Neural cell (in vitro differentiated cells): ENCODE measurements at regions not wholly inside any gene's neighbourhood (a gene's known extent, or its start where the extent isn't known, plus 50 kb on each side); places are given as distances from the start of the nearest gene placed in this dataset.

Experiments used
- H2AFZ ChIP-seq: fragments of 200-600, 300-800 bp; sonication (generic), shearing (Covaris generic); 2 replicates; pipeline ENCODE4 v1.6.0; 2014; ENCODE audit warnings: low read depth, mild to moderate bottlenecking, antibody characterized with exemption, low read length, moderate library complexity
- H3F3A ChIP-seq: fragments of 200-600 bp; shearing (Covaris generic); 2 replicates; pipeline ENCODE4 v1.6.1; 2016; ENCODE audit warnings: mild to moderate bottlenecking, moderate library complexity, mixed read lengths, antibody characterized with exemption, low read length; ENCODE audit not compliant: insufficient read depth, poor library complexity, severe bottlenecking
- H3K27ac ChIP-seq: fragments of 200-600, 300-800 bp; sonication (generic), shearing (Covaris generic); 2 replicates; pipeline ENCODE4 v1.5.1; 2014; ENCODE audit warnings: mild to moderate bottlenecking, low read length, moderate library complexity
- H3K27me3 ChIP-seq: fragments of 300-800, 200-600 bp; sonication (generic), shearing (Covaris generic); 2 replicates; pipeline ENCODE4 v1.6.0; 2014; ENCODE audit warnings: mild to moderate bottlenecking, low read depth, low read length, moderate library complexity; ENCODE audit not compliant: insufficient read depth
- H3K36me3 ChIP-seq: fragments of 300-800, 200-600 bp; sonication (generic), shearing (Covaris generic); 2 replicates; pipeline ENCODE4 v1.5.1; 2014; ENCODE audit warnings: mild to moderate bottlenecking, antibody characterized with exemption, low read length, moderate library complexity; ENCODE audit not compliant: insufficient read depth
- H3K4me2 ChIP-seq: fragments of 300-800, 200-600 bp; sonication (generic), shearing (Covaris generic); 2 replicates; pipeline ENCODE4 v1.6.0; 2014; ENCODE audit warnings: mild to moderate bottlenecking, low read length
- H3K4me3 ChIP-seq: fragments of 300-800, 200-600 bp; sonication (generic), shearing (Covaris generic); 2 replicates; pipeline ENCODE4 v1.5.1; 2014; ENCODE audit warnings: mild to moderate bottlenecking, low read length, moderate library complexity
- H3K79me2 ChIP-seq: fragments of 200-600 bp; shearing (Covaris generic); replicated peaks from 2 replicates; pipeline ENCODE4 v1.6.0; 2014; ENCODE audit warnings: mild to moderate bottlenecking, low read length, moderate library complexity; ENCODE audit not compliant: insufficient read depth
- H3K9ac ChIP-seq: fragments of 300-800, 200-600 bp; sonication (generic), shearing (Covaris generic); 2 replicates; pipeline ENCODE4 v1.6.1; 2016; ENCODE audit warnings: mild to moderate bottlenecking, low read length, mixed read lengths
- H3K9me2 ChIP-seq: fragments of 200-600 bp; shearing (Covaris generic); 2 replicates; pipeline ENCODE4 v1.6.1; 2016; ENCODE audit warnings: mild to moderate bottlenecking, low read length, mixed read lengths; ENCODE audit not compliant: insufficient read depth
- H3K9me3 ChIP-seq: fragments of 200-600, 300-800 bp; sonication (generic), shearing (Covaris generic); 2 replicates; pipeline ENCODE4 v1.6.1; 2016; ENCODE audit warnings: mild to moderate bottlenecking, mixed run types, low read length, moderate library complexity, mixed read lengths
- H4K20me1 ChIP-seq: fragments of 200-600 bp; shearing (Covaris generic); 2 replicates; pipeline ENCODE4 v1.6.1; 2016; ENCODE audit warnings: mild to moderate bottlenecking, mixed run types; ENCODE audit not compliant: insufficient read depth
- CTCF ChIP-seq: fragments of 450-650 bp; IDR thresholded peaks from 2 replicates; pipeline ENCODE4 v1.5.1; 2014; ENCODE audit warnings: antibody characterized with exemption, mild to moderate bottlenecking, moderate library complexity; ENCODE audit not compliant: poor library complexity, severe bottlenecking
- EP300 ChIP-seq: fragments of 450-650 bp; conservative IDR thresholded peaks from 2 replicates; pipeline ENCODE4 v1.6.1; 2014; ENCODE audit warnings: antibody characterized with exemption, mild to moderate bottlenecking, moderate library complexity; ENCODE audit not compliant: poor library complexity, severe bottlenecking
- EZH2 ChIP-seq: fragments of 200-600, 300-800 bp; shearing (Covaris generic), sonication (generic); IDR thresholded peaks from 2 replicates; pipeline ENCODE4 v1.6.1; 2014; ENCODE audit warnings: antibody characterized with exemption, low read length, borderline replicate concordance, mild to moderate bottlenecking; ENCODE audit not compliant: insufficient read depth, poor library complexity, severe bottlenecking
- MXI1 ChIP-seq: fragments of 450-650 bp; conservative IDR thresholded peaks from 2 replicates; pipeline ENCODE4 v1.6.1; 2014; ENCODE audit warnings: antibody characterized with exemption, mild to moderate bottlenecking; ENCODE audit not compliant: poor library complexity, severe bottlenecking
- POLR2AphosphoS5 ChIP-seq: IDR thresholded peaks from 2 replicates; pipeline ENCODE4 v1.6.1; 2012
- RAD21 ChIP-seq: fragments of 450-650 bp; conservative IDR thresholded peaks from 2 replicates; pipeline ENCODE4 v1.6.1; 2014; ENCODE audit warnings: antibody characterized with exemption, mild to moderate bottlenecking, moderate library complexity
- SMC3 ChIP-seq: fragments of 450-650 bp; conservative IDR thresholded peaks from 2 replicates; pipeline ENCODE4 v1.6.1; 2014; ENCODE audit warnings: antibody characterized with exemption, mild to moderate bottlenecking, moderate library complexity; ENCODE audit not compliant: poor library complexity
- TAF1 ChIP-seq: IDR thresholded peaks from 2 replicates; pipeline ENCODE4 v1.6.1; 2012; ENCODE audit warnings: low read depth
- TF ChIP-seq, protein P1 (sequence below): IDR thresholded peaks from 2 replicates; pipeline ENCODE4 v1.6.1; 2012; ENCODE audit warnings: borderline replicate concordance

DNA sequence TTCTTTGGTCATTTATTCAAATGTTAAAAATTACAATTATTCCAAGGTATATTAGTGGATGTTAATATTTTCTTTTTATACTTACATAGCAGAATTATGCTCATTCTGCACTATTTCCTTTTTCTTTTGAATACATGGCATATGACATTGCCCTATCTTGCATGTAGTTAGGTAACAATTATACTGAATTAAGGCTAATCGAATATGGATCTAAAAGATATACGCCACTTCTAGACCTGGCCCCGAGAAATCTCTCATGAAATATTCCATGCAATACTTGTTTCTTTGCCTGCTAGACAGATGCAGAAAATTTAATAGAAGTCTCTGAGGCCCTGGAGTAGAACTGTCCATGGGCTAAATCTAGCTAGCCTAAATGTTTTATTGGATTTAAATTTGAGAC, 493.4 kb downstream of the OTOL1 start:
- Histone ChIP-seq H3K9ac (no peak overlapping the region), H3K4me2 (no peak overlapping the region), H2AFZ (no peak overlapping the region), H3K4me3 (no peak overlapping the region), H3K79me2 (no peaks in the 10 kb centered on the region), H3K36me3 (no peaks in the 10 kb centered on the region), H3F3A (no peaks in the 10 kb centered on the region), H4K20me1 (no peaks in the 10 kb centered on the region), H3K9me2 (no peaks in the 10 kb centered on the region), H3K9me3 (no peaks in the 10 kb centered on the region), H3K27ac (no peak overlapping the region), H3K27me3 (no peaks in the 10 kb centered on the region)
- TF ChIP-seq EZH2, result no peak
- no peak for TF ChIP-seq RAD21
- no peak for TF ChIP-seq TAF1
- no peak for TF ChIP-seq CTCF
- TF ChIP-seq, protein P1, sequence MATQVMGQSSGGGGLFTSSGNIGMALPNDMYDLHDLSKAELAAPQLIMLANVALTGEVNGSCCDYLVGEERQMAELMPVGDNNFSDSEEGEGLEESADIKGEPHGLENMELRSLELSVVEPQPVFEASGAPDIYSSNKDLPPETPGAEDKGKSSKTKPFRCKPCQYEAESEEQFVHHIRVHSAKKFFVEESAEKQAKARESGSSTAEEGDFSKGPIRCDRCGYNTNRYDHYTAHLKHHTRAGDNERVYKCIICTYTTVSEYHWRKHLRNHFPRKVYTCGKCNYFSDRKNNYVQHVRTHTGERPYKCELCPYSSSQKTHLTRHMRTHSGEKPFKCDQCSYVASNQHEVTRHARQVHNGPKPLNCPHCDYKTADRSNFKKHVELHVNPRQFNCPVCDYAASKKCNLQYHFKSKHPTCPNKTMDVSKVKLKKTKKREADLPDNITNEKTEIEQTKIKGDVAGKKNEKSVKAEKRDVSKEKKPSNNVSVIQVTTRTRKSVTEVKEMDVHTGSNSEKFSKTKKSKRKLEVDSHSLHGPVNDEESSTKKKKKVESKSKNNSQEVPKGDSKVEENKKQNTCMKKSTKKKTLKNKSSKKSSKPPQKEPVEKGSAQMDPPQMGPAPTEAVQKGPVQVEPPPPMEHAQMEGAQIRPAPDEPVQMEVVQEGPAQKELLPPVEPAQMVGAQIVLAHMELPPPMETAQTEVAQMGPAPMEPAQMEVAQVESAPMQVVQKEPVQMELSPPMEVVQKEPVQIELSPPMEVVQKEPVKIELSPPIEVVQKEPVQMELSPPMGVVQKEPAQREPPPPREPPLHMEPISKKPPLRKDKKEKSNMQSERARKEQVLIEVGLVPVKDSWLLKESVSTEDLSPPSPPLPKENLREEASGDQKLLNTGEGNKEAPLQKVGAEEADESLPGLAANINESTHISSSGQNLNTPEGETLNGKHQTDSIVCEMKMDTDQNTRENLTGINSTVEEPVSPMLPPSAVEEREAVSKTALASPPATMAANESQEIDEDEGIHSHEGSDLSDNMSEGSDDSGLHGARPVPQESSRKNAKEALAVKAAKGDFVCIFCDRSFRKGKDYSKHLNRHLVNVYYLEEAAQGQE, result no peak
- TF ChIP-seq POLR2AphosphoS5, result no peak
- TF ChIP-seq MXI1, result no peak
- TF ChIP-seq SMC3, result no peak
- no peak for TF ChIP-seq EP300

DNA sequence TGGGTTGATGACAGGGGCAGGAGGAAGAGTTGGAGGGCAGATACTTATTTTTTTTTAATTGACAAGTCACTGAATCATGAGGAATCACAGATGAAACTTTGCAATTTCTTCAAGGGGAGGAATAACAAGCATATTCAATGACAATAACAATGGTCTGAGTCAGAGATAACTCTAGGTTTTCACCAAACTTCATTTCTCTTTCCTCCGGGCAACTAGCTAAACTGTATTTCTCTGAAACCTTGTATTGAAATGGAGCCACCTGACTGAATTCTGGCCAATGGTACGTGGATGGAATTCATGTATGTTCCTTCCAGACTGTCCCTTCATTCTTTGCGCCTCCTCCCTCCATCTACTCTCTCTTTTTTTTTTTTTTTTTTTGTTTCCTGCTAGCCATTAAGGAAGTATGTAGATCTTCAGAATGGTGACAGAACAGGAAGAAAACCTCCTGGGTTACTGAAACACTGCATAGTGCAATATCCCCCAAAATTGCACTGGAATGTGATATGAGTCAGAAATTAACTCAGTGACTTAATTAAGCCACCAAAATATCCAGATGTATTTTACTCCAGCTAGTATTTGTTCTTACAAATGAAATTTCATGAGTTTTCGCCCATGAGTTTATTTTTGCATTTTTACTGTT, 495.4 kb downstream of the OTOL1 start:
- Histone ChIP-seq H3K4me3 (no peak overlapping the region), H4K20me1 (no peaks in the 10 kb centered on the region), H3K4me2 (no peak overlapping the region), H3K36me3 (no peaks in the 10 kb centered on the region), H3K9ac (no peak overlapping the region), H2AFZ (no peak overlapping the region), H3K79me2 (no peaks in the 10 kb centered on the region), H3F3A (no peaks in the 10 kb centered on the region), H3K27me3 (no peaks in the 10 kb centered on the region), H3K27ac (no peak overlapping the region), H3K9me3 (no peaks in the 10 kb centered on the region), H3K9me2 (no peaks in the 10 kb centered on the region)
- no peak for TF ChIP-seq MXI1

DNA sequence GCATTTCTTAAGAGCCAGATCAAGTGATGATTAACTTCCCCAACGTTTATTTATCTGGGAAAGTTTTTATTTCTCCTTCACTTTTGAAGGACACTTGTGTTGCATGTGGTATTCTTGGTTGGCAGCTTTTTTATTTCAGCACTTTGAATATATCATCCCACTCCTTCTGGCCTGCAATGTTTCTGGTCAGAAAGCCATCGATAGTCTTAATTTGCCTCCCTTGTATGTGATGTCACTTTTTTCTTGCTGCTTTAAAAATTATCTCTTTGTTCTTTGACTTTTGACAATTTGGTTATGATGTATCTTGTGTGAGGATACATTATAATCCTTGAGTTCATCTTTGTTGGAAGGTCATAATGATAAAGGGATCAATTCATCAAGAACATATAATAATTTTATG, 503.2 kb downstream of the OTOL1 start:
- no peak overlapping the region for H3K4me2 ChIP-seq

More for the DNA sequence above, 503.2 kb downstream of the OTOL1 start:
- Histone ChIP-seq H3K27me3 (no peaks in the 10 kb centered on the region), H3K79me2 (no peaks in the 10 kb centered on the region), H3K4me3 (no peak overlapping the region), H3F3A (no peaks in the 10 kb centered on the region), H2AFZ (no peak overlapping the region), H3K36me3 (no peaks in the 10 kb centered on the region), H3K27ac (no peak overlapping the region), H3K9me3 (no peaks in the 10 kb centered on the region), H3K9ac (no peak overlapping the region), H3K9me2 (no peaks in the 10 kb centered on the region), H4K20me1 (no peaks in the 10 kb centered on the region)
- TF ChIP-seq TAF1 (no peak), POLR2AphosphoS5 (no peak), EP300 (no peak), EZH2 (no peak), RAD21 (no peak), SMC3 (no peak), CTCF (no peak), MXI1 (no peak)
- TF ChIP-seq, protein P1, result no peak
